ENCODE measurements at regions not wholly inside any gene's neighbourhood (a gene's known extent, or its start where the extent isn't known, plus 50 kb on each side); places are given as distances from the start of the nearest gene placed in this dataset.

- TF ChIP-seq ZBTB46 (CRISPR knock-in tag; IDR thresholded peaks at IDR 0.05; ENCODE audit: borderline replicate concordance) (no peak), CCAR2 (optimal IDR thresholded peaks at IDR 0.05; ENCODE audit: low read depth, low read length) (no peak), ZNF660 (CRISPR knock-in tag; IDR thresholded peaks at IDR 0.05; ENCODE audit: borderline replicate concordance, low read depth) (no peak), ZNF143 (CRISPR knock-in tag; IDR thresholded peaks at IDR 0.05) (no peak), MATR3 (CRISPR knock-in tag; IDR thresholded peaks at IDR 0.05) (no peak), HOXA9 (CRISPR knock-in tag; IDR thresholded peaks at IDR 0.05; ENCODE audit: borderline replicate concordance) (no peak), MED13 (CRISPR knock-in tag; IDR thresholded peaks at IDR 0.05) (peak; percentile 54; the same call in 1 of the 2 replicates), ATF3 (CRISPR knock-in tag; IDR thresholded peaks at IDR 0.05) (no peak), GLMP (CRISPR knock-in tag; IDR thresholded peaks at IDR 0.05; ENCODE audit: borderline replicate concordance) (no peak), ZKSCAN8 (CRISPR knock-in tag; IDR thresholded peaks at IDR 0.05; ENCODE audit: borderline replicate concordance) (no peak), NAIF1 (CRISPR knock-in tag; IDR thresholded peaks at IDR 0.05; ENCODE audit: borderline replicate concordance) (no peak), IKZF4 (CRISPR knock-in tag; IDR thresholded peaks at IDR 0.05; ENCODE audit: borderline replicate concordance, low read depth, not compliant biosample characterization) (no peak), ZBTB1 (CRISPR knock-in tag; IDR thresholded peaks at IDR 0.05; ENCODE audit: borderline replicate concordance) (no peak), ZNF720 (CRISPR knock-in tag; IDR thresholded peaks at IDR 0.05) (no peak), ISL2 (CRISPR knock-in tag; IDR thresholded peaks at IDR 0.05) (peak; percentile 91), TP53 (CRISPR knock-in tag; conservative IDR thresholded peaks at IDR 0.05) (no peak), ZNF589 (CRISPR knock-in tag; conservative IDR thresholded peaks at IDR 0.05) (no peak), NCOA5 (CRISPR knock-in tag; IDR thresholded peaks at IDR 0.05) (no peak), ZNF768 (CRISPR knock-in tag; IDR thresholded peaks at IDR 0.05) (no peak), KDM2A (CRISPR knock-in tag; IDR thresholded peaks at IDR 0.05; ENCODE audit: borderline replicate concordance, low read depth) (no peak), ZSCAN25 (CRISPR knock-in tag; IDR thresholded peaks at IDR 0.05) (no peak), ZFAT (CRISPR knock-in tag; conservative IDR thresholded peaks at IDR 0.05) (no peak), JUN (CRISPR knock-in tag; IDR thresholded peaks at IDR 0.05) (no peak), CBX5 (CRISPR knock-in tag; IDR thresholded peaks at IDR 0.05; ENCODE audit: borderline replicate concordance) (peak; percentile 29; the same call in 1 of the 2 replicates), ZSCAN12 (CRISPR knock-in tag; IDR thresholded peaks at IDR 0.05) (no peak), THRA (CRISPR knock-in tag; IDR thresholded peaks at IDR 0.05; ENCODE audit: borderline replicate concordance) (peak; percentile 9; the same call in 1 of the 2 replicates)
These were observed 151.1 kb upstream of the ERCC6L2 start (continued) for GRCh38 chr9:95724253-95724991.

All from HepG2 (cell line).